Caco-2 (cell line): ENCODE measurements at regions not wholly inside any gene's neighbourhood (a gene's known extent, or its start where the extent isn't known, plus 50 kb on each side); places are given as distances from the start of the nearest gene placed in this dataset.

Experiments used
- BruUV-seq: library from RNA; stranded (reverse); fragments of 400-500 nt; replicated peaks from 2 replicates; lab custom pipeline; 2021; lab: Mats Ljungman, UMichigan
- CTCF ChIA-PET: fragments of 300-600 bp; sonication (Branson Sonifier 250); formaldehyde crosslinking; loops from one replicate; lab custom pipeline; 2022; ENCODE audit warnings: antibody characterized with exemption; lab: Charles Lee
- POLR2A ChIA-PET: fragments of 300-600 bp; sonication (Branson Sonifier 250); formaldehyde crosslinking; loops from one replicate; lab custom pipeline; 2022; ENCODE audit warnings: antibody characterized with exemption; lab: Charles Lee
- DNase-seq, 2 experiments: peaks; one replicate each; pipeline versions ENCODE4 v3.0.0 to v3.0.0-alpha.2; 2020 to 2022
- H3K27me3 ChIP-seq: replicated peaks from 2 replicates; pipeline ENCODE4 v1.6.0; 2011; ENCODE audit warnings: low read length; ENCODE audit not compliant: control insufficient read depth, insufficient read depth
- H3K36me3 ChIP-seq: 2 replicates; pipeline ENCODE4 v1.5.1; 2011; ENCODE audit warnings: low read length; ENCODE audit not compliant: control insufficient read depth, insufficient read depth
- H3K4me1 ChIP-seq: fragments of 250-450 bp; sonication (Bioruptor Pico); 2 replicates; pipeline ENCODE4 v1.5.1; 2020; ENCODE audit warnings: mild to moderate bottlenecking
- H3K4me3 ChIP-seq: 2 replicates; pipeline ENCODE4 v1.5.1; 2011; ENCODE audit warnings: low read depth, mild to moderate bottlenecking, control low read depth, low read length
- H3K9me3 ChIP-seq: fragments of 250-450 bp; sonication (Bioruptor Pico); 2 replicates; pipeline ENCODE4 v1.5.1; 2020; ENCODE audit warnings: mild to moderate bottlenecking, moderate library complexity
- H3K27ac Mint-ChIP-seq: one replicate; pipeline ENCODE4 v1.8.0; 2022; ENCODE audit warnings: mixed read lengths; ENCODE audit not compliant: unreplicated experiment
- H3K27me3 Mint-ChIP-seq: one replicate; pipeline ENCODE4 v1.8.0; 2022; ENCODE audit warnings: mixed read lengths; ENCODE audit not compliant: insufficient read depth, unreplicated experiment
- H3K36me3 Mint-ChIP-seq: one replicate; pipeline ENCODE4 v1.8.0; 2022; ENCODE audit warnings: mild to moderate bottlenecking, mixed read lengths; ENCODE audit not compliant: insufficient read depth, unreplicated experiment
- H3K4me1 Mint-ChIP-seq: one replicate; pipeline ENCODE4 v1.8.0; 2022; ENCODE audit warnings: low read depth, mixed read lengths; ENCODE audit not compliant: unreplicated experiment
- H3K4me3 Mint-ChIP-seq: one replicate; pipeline ENCODE4 v1.8.0; 2022; ENCODE audit warnings: mild to moderate bottlenecking, moderate library complexity, mixed read lengths; ENCODE audit not compliant: unreplicated experiment
- H3K9me3 Mint-ChIP-seq: one replicate; pipeline ENCODE4 v1.8.0; 2022; ENCODE audit warnings: mixed read lengths; ENCODE audit not compliant: unreplicated experiment
- intact Hi-C: fragments of 100-400 bp; cut with micrococcal nuclease; formaldehyde crosslinking; loops from one replicate; pipeline ENCODE4 v1.10.0; 2022; ENCODE audit not compliant: unreplicated experiment
- TF ChIP-seq, protein P1 (sequence below), 2 experiments: fragments of 200-600 bp in 1 of 2; IDR thresholded peaks; 1 replicate in 1 of 2; 2 replicates in 1 of 2; pipeline versions ENCODE4 v1.5.1 to v1.8.0; 2011 to 2022; ENCODE audit warnings: antibody characterized with exemption in 1 of 2, control low read depth in 1 of 2, inconsistent platforms in 1 of 2, low read depth in 1 of 2, low read length in 1 of 2, mild to moderate bottlenecking in 1 of 2, moderate library complexity in 1 of 2; ENCODE audit not compliant: insufficient read depth in 1 of 2, severe bottlenecking in 1 of 2, unreplicated experiment in 1 of 2

DNA sequence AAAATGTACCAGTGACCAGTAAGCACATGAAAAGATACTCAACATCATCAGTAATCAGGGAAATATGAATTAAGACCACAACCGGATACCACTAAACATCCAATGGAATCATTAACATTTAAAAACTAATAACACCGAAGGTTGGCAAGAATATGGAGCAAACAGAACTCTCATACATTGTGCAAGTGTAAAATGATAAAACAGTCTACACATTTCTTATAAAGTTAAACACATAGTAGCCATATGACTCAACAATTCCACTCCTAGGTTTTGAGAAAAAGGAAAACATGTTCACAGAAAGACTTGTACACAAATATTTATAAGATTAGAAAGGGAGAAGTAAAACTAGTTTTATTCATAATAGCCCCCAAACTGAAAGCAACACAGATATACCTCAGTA lies 60.3 kb upstream of the SLCO2A1 start:
- H3K4me3 Mint-ChIP-seq: no peak overlapping the region
- no TSS peak for BruUV-seq
- Histone ChIP-seq H3K9me3 (no peaks in the 10 kb centered on the region; the same call in 1 of the 2 replicates), H3K27me3 (no peaks in the 10 kb centered on the region), H3K36me3 (no peaks in the 10 kb centered on the region), H3K4me3 (no peak overlapping the region), H3K4me1 (peaks cover 10% of the 10 kb centered on the region)
- no peaks in the 10 kb centered on the region for H3K27me3 Mint-ChIP-seq
- no peak for DNase-seq
- CTCF ChIA-PET: no interaction called here
- H3K9me3 Mint-ChIP-seq: peaks cover 5% of the 10 kb centered on the region
- intact Hi-C loops: no loop called here
- no peak overlapping the region for H3K27ac Mint-ChIP-seq
- POLR2A ChIA-PET: no interaction called here
- TF ChIP-seq, protein P1, sequence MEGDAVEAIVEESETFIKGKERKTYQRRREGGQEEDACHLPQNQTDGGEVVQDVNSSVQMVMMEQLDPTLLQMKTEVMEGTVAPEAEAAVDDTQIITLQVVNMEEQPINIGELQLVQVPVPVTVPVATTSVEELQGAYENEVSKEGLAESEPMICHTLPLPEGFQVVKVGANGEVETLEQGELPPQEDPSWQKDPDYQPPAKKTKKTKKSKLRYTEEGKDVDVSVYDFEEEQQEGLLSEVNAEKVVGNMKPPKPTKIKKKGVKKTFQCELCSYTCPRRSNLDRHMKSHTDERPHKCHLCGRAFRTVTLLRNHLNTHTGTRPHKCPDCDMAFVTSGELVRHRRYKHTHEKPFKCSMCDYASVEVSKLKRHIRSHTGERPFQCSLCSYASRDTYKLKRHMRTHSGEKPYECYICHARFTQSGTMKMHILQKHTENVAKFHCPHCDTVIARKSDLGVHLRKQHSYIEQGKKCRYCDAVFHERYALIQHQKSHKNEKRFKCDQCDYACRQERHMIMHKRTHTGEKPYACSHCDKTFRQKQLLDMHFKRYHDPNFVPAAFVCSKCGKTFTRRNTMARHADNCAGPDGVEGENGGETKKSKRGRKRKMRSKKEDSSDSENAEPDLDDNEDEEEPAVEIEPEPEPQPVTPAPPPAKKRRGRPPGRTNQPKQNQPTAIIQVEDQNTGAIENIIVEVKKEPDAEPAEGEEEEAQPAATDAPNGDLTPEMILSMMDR (IDR thresholded peaks at IDR 0.05; ENCODE audit: insufficient read depth in 1 of 2, low read depth in 1 of 2, low read length in 1 of 2, severe bottlenecking in 1 of 2, unreplicated experiment in 1 of 2): no peak
- no peaks in the 10 kb centered on the region for H3K36me3 Mint-ChIP-seq
- H3K4me1 Mint-ChIP-seq: peaks cover 12% of the 10 kb centered on the region

DNA sequence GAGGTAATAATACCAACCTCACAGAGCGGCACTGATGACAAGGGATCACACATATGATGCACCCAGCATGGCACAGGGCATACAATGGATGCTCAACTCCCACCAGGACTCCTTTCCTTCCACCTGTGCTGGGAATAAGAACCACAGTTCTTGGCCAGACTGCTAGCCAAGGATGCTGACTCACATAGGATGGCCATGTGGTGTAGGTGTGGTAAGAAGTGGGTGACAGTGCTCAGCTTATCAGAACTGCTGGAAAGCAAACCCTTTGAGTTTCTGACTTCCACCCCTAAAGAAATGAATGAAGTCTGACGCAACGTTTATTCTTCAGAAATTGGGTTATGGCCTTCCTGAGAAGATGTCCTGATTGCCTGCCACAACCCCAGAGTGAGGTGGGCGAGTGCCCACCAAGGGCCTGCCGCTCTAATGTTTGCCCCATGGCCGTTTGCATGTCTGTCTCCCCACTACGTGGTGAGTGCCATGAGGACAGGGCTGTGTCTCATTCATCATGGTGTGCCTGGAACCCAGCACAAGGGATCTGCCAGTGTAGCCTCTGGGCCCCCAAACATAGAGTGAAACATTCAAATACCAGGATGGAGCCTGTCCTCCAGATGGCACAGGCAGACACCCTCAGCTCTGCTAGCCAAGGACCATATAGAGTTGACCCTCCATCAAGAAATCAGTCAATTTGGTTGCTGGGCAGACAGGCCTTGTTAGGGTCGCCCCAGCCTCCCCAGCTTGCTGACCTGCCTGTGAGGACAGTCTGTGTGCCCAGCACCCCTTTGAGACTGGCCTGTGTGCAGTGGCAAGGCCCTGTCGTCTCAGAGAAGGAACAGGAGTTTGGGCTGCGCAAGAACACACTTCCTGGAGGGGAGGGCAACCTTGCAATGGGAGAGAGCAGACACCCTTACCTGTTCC lies 57.6 kb upstream of the SLCO2A1 start:
- no peaks in the 10 kb centered on the region; the same call in 1 of the 2 replicates for H3K9me3 ChIP-seq
- no TSS peak for BruUV-seq
- CTCF ChIA-PET: no interaction called here
- H3K4me3 ChIP-seq: no peak overlapping the region
- intact Hi-C loops: no loop called here
- H3K4me1 Mint-ChIP-seq: peaks cover 3% of the 10 kb centered on the region
- POLR2A ChIA-PET: no interaction called here
- no peak overlapping the region for H3K27ac Mint-ChIP-seq
- no peak overlapping the region for H3K4me3 Mint-ChIP-seq
- TF ChIP-seq, protein P1 (IDR thresholded peaks at IDR 0.05; ENCODE audit: insufficient read depth in 1 of 2, low read depth in 1 of 2, low read length in 1 of 2, severe bottlenecking in 1 of 2, unreplicated experiment in 1 of 2): no peak
- no peaks in the 10 kb centered on the region for H3K27me3 ChIP-seq
- no peaks in the 10 kb centered on the region for H3K36me3 Mint-ChIP-seq
- H3K4me1 ChIP-seq: peaks cover 5% of the 10 kb centered on the region
- H3K27me3 Mint-ChIP-seq: no peaks in the 10 kb centered on the region
- no peaks in the 10 kb centered on the region for H3K36me3 ChIP-seq
- DNase-seq: no peak
- no peaks in the 10 kb centered on the region for H3K9me3 Mint-ChIP-seq

DNA sequence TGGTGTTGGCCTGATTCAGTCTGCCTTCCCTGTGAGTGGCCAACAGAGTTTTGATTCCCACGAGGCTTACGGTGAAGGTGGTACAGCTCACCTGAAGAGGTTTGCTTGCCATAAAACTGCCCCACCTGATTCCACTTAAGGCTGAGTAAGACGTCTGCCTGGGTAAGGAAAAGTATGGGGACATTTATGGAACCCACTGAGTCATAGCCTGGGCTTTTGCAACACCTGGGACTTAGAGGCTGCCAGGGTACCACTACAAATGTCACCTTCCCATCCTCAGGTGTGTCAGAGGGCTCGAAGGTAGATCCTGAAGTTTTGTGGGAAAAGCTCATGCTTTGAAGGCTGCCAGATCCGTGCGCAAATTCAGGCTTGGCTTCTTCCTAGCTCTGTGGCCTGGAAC lies 56.9 kb upstream of the SLCO2A1 start:
- Histone ChIP-seq H3K36me3 (no peaks in the 10 kb centered on the region), H3K27me3 (no peaks in the 10 kb centered on the region), H3K9me3 (no peaks in the 10 kb centered on the region; the same call in 1 of the 2 replicates), H3K4me3 (no peak overlapping the region), H3K4me1 (no peaks in the 10 kb centered on the region)
- intact Hi-C loops: no loop called here
- Mint-ChIP-seq H3K27ac (no peak overlapping the region), H3K36me3 (no peaks in the 10 kb centered on the region), H3K27me3 (no peaks in the 10 kb centered on the region), H3K4me3 (no peak overlapping the region), H3K9me3 (no peaks in the 10 kb centered on the region), H3K4me1 (no peaks in the 10 kb centered on the region)
- no TSS peak for BruUV-seq
- POLR2A ChIA-PET: no interaction called here
- TF ChIP-seq, protein P1 (IDR thresholded peaks at IDR 0.05; ENCODE audit: insufficient read depth in 1 of 2, low read depth in 1 of 2, low read length in 1 of 2, severe bottlenecking in 1 of 2, unreplicated experiment in 1 of 2): no peak
- DNase-seq: no peak
- CTCF ChIA-PET: no interaction called here
